Mucosa of gallbladder (tissue), 1 donor: ENCODE measurements at regions not wholly inside any gene's neighbourhood (a gene's known extent, or its start where the extent isn't known, plus 50 kb on each side); places are given as distances from the start of the nearest gene placed in this dataset.

ENCODE experiments used
- DNase-seq: peaks from one replicate; pipeline ENCODE4 v3.0.0-alpha.2; 2020; ENCODE audit warnings: low spot score
- donor health status: DM: no; HTN: no; CAD: no.

- DNase-seq = peak; percentile 34
Measured at GRCh38 chr2:23286758-23287704, 97.9 kb upstream of the KLHL29 start.

DNA sequence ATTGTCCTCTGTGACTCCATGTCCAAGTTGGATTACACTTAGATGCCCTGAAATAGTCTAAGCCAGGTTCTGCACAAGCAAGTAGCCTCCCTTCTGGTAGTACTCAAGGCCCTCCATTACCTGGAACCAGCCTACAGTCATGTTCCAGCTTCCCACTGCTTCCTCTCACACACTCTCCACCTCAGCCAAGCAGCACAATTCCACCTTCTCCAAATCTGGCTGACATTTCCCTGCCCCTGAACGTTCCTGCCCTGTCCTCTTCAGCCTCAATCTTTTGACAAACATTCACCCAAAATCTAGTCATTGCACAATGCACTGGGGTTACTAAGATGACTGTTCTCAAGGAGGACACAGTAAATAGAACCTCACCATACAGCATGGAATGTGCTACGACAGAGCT is 95.3 kb upstream of the KLHL29 start:
- no peak for DNase-seq

GRCh38 chr2:23291239-23291638 is 93.7 kb upstream of the KLHL29 start:
- no peak for DNase-seq

GRCh38 chr2:23292024-23292423 is 93.0 kb upstream of the KLHL29 start:
- DNase-seq = no peak

DNA sequence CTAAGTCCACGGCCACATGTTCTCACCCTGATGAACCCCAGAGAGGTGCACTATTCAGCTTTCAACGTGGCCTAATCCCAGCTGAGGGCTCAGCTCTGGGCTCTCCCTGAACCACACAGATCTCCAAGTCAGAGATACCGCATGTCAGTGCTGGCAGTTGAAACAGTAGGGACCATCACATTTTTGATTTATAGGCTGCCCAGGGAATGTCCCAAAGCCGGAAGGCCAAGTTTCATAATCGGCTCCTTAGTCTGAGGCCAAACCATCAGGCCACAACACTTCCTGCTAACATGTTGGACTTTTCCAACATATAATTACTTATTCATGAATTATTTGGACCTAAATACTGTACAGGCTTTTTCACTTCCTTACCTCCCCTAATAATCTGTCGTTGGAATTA is 91.9 kb upstream of the KLHL29 start:
- peak; percentile 16 for DNase-seq

- DNase-seq = no peak
Measured at GRCh38 chr2:23293731-23294130, 91.2 kb upstream of the KLHL29 start.

GRCh38 chr2:23294238-23294637 is 90.7 kb upstream of the KLHL29 start:
- DNase-seq = no peak

DNA sequence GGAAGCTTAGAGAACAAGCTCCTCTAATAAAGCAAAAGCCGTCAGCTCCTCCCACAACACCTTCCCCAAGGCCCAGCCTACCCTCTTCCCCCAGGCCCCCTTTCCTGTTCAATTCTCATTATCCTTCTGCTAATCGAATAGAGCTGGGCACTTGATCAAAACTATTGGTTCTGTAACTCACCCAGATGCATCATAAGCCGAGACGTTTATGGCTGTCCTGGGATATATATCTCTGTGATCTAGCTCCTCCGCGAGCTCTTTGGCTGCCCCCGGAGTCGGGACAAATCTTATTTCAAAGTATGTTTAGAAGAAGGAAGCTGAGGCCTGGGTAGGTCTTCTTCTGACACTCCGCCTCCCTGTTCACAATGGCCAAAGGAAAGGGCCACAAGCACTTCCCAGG is 88.3 kb upstream of the KLHL29 start:
- DNase-seq = no peak

- no peak for DNase-seq
Measured at GRCh38 chr2:23297112-23297511, 87.9 kb upstream of the KLHL29 start.

- DNase-seq = no peak
Measured at GRCh38 chr2:23298551-23298950, 86.4 kb upstream of the KLHL29 start.

- DNase-seq = no peak
Measured at GRCh38 chr2:23299476-23300195, 85.3 kb upstream of the KLHL29 start.

- no peak for DNase-seq
Measured at GRCh38 chr2:23301136-23301535, 83.8 kb upstream of the KLHL29 start.

DNA sequence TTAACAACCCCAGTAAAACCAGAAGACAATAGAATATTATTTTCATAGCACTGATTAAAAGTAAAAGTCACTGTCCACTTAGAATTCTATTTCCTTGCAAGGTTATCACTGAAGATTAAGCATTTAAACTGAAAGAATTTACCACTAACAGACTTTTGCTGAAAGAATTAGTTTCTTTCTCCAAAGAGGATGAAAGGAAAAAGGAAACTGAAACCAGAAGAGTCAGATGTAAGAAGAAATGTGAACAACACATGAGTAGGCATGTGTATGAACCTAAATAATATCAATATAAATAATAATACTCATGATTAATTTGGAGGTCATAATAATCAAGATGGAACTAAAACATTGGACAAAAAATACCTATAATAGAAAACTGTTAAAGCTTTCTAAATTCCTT is 82.4 kb upstream of the KLHL29 start:
- no peak for DNase-seq

DNA sequence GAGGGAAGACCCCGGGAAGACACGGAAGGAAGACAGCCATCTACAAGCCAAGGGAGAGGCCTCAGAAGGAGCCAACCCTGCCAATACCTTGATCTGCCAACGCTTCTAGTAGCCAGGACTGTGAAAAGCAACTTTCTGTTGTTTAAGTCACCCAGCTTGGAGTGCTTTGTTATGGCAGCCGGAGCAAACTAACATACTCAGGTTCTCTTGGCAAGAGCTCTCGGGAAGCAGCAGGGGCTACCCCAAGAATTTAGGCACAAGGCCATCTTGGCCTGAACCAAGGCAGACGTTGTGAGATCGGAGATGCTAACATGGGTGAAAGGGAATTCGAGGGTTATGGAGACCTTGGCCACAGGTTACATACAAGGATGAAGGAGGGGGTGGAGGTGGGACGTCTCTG is 78.6 kb upstream of the KLHL29 start:
- DNase-seq = no peak

GRCh38 chr2:23311186-23311585 is 73.8 kb upstream of the KLHL29 start:
- no peak for DNase-seq

- DNase-seq = no peak
Measured at GRCh38 chr2:23312996-23313606, 71.9 kb upstream of the KLHL29 start.

- no peak for DNase-seq
Measured at GRCh38 chr2:23314687-23315086, 70.3 kb upstream of the KLHL29 start.

- no peak for DNase-seq
Measured at GRCh38 chr2:23320058-23320457, 64.9 kb upstream of the KLHL29 start.

DNA sequence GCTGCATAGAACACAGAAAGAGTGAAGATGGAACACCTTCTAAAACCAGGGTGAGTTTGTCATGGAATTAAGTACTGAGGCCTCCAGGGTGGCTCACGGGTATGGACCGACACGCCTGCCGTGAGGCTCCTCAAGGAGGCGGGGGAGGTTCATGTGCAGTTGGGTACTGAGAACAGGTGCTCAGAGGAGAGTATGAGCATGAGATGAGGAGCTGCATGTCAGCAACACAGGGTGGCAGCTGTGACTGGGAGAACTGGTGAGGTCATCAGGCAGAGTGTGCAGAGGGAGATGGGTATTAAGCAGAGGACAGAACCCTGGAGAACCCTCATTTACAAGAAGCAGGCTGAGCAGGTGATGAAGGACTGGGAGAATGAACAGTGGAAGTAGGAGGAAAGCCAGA is 63.2 kb upstream of the KLHL29 start:
- no peak for DNase-seq

- DNase-seq = no peak
Measured at GRCh38 chr2:23322567-23323197, 62.3 kb upstream of the KLHL29 start.

DNA sequence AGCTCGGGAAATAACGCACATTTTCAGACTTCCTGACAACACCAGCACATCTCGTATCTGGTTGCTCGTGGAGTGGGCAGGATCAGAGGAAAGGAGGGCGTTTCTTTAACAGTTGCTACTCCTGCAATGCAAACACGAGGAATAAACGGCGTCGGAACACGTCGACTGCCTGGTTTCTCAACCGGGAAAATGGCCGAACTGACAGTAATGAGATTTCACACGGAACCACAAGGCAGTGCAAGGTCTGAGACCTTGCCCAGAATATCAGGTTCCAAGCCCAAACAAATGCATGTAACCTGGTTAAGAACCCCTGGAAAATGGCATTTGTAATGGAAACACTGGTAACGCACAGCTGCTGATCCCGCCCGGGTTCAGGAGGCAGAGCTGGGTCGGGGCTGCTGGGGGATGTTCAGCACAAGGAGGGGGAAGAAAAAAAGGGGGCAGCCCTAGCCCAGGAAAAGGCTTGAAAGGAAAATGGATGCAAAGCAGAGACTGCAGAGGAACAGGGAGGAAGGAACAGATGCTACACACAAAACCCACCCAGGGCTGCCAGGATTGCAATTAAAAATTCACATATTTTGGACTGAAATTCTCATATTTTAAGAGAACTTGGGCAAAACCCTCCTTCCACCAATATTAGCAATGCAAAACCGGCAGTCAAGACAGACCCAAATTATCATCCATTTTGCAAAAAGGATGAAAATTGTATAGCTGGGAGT is 61.6 kb upstream of the KLHL29 start:
- DNase-seq = no peak
